HCT116 (cell line): ENCODE measurements at regions not wholly inside any gene's neighbourhood (a gene's known extent, or its start where the extent isn't known, plus 50 kb on each side); places are given as distances from the start of the nearest gene placed in this dataset.

ENCODE experiments used
- ATAC-seq: fragments of 200-7000 bp; cut with Tn5 transposase; 2 replicates; pipeline ENCODE4 v1.9.1; 2020; ENCODE audit warnings: mild to moderate bottlenecking, moderate library complexity
- BruUV-seq: library from RNA; stranded (reverse); fragments of 400-500 nt; replicated peaks from 2 replicates; lab custom pipeline; 2021; lab: Mats Ljungman, UMichigan
- CTCF ChIA-PET: fragments of 300-600 bp; sonication (Branson Sonifier 250); formaldehyde crosslinking; loops from one replicate; lab custom pipeline; 2021; ENCODE audit warnings: antibody characterized with exemption; lab: Charles Lee
- POLR2A ChIA-PET: fragments of 300-600, 350-600 bp; sonication (Branson Sonifier 250); formaldehyde crosslinking; loops from one replicate; lab custom pipeline; 2021; ENCODE audit warnings: antibody characterized with exemption; lab: Charles Lee
- RAD21 ChIA-PET, 2 experiments: fragments of 300-600 bp; sonication (Branson Sonifier 250); formaldehyde crosslinking; loops; one replicate each; lab custom pipeline; 2023; ENCODE audit warnings: low total read pairs in 2 of 2; ENCODE audit not compliant: uncharacterized antibody in 2 of 2, unreplicated experiment in 2 of 2, low non-redundant PET in 1 of 2; lab: Charles Lee
- DNase-seq: peaks from one replicate; pipeline ENCODE4 v3.0.0-alpha.2; 2010; ENCODE audit warnings: low read depth, low spot score
- H2AFZ ChIP-seq: fragments of 200-600 bp; shearing (Covaris generic), sonication (generic); 2 replicates; pipeline ENCODE4 v1.6.1; 2017; ENCODE audit warnings: low read depth, mixed run types, mixed read lengths, antibody characterized with exemption, low read length; ENCODE audit not compliant: poor library complexity, severe bottlenecking
- H3K27ac ChIP-seq: 2 replicates; pipeline ENCODE4 v1.5.1; 2012; ENCODE audit warnings: low read depth, low read length
- H3K27me3 ChIP-seq: fragments of 200-600 bp; sonication (generic); 2 replicates; pipeline ENCODE4 v1.6.1; 2016; ENCODE audit warnings: mixed run types, low read length, mixed read lengths; ENCODE audit not compliant: insufficient read depth
- H3K36me3 ChIP-seq, 2 experiments: fragments of 200-500 bp in 1 of 2; fragments of 200-600 bp in 1 of 2; sonication (Bioruptor generic) in 1 of 2; sonication (generic) in 1 of 2; 2 replicates each; pipeline versions ENCODE4 v1.5.1 to v1.6.1; 2014 to 2016; ENCODE audit warnings: low read length in 2 of 2, inconsistent platforms in 1 of 2, mixed read lengths in 1 of 2, mixed run types in 1 of 2; ENCODE audit not compliant: insufficient read depth in 2 of 2, control insufficient read depth in 1 of 2
- H3K4me1 ChIP-seq, 2 experiments: fragments of 200-600 bp in 1 of 2; sonication (generic) in 1 of 2; 2 replicates each; pipeline versions ENCODE4 v1.5.1 to v1.6.1; 2012 to 2017; ENCODE audit warnings: low read length in 2 of 2, inconsistent platforms in 1 of 2, mild to moderate bottlenecking in 1 of 2, mixed read lengths in 1 of 2, mixed run types in 1 of 2, moderate library complexity in 1 of 2; ENCODE audit not compliant: insufficient read depth in 2 of 2, control insufficient read depth in 1 of 2
- H3K4me2 ChIP-seq: fragments of 200-600 bp; sonication (generic); 2 replicates; pipeline ENCODE4 v1.6.1; 2017; ENCODE audit warnings: mixed run types, low read length, mixed read lengths
- H3K4me3 ChIP-seq, 2 experiments: fragments of 200-600 bp in 1 of 2; sonication (generic) in 1 of 2; replicated peaks in 1 of 2; 2 replicates each; pipeline ENCODE4 v1.5.1; 2011 to 2016; ENCODE audit warnings: low read length in 2 of 2, control low read depth in 1 of 2, low read depth in 1 of 2, mild to moderate bottlenecking in 1 of 2, mixed read lengths in 1 of 2, mixed run types in 1 of 2
- H3K79me2 ChIP-seq: fragments of 200-600 bp; sonication (generic); 2 replicates; pipeline ENCODE4 v1.6.1; 2017; ENCODE audit warnings: mild to moderate bottlenecking, mixed run types, low read length, moderate library complexity, mixed read lengths; ENCODE audit not compliant: insufficient read depth
- H3K9ac ChIP-seq: fragments of 200-600 bp; sonication (generic); 2 replicates; pipeline ENCODE4 v1.6.1; 2016; ENCODE audit warnings: low read length, mixed read lengths
- H3K9me2 ChIP-seq: fragments of 200-600 bp; sonication (generic), shearing (Covaris generic); 2 replicates; pipeline ENCODE4 v1.6.1; 2017; ENCODE audit warnings: mixed run types, mild to moderate bottlenecking, moderate library complexity; ENCODE audit not compliant: insufficient read depth
- H3K9me3 ChIP-seq, 2 experiments: fragments of 200-500 bp in 1 of 2; fragments of 200-600 bp in 1 of 2; sonication (Bioruptor generic) in 1 of 2; sonication (generic) in 1 of 2; 2 replicates each; pipeline ENCODE4 v1.6.1; 2014 to 2017; ENCODE audit warnings: low read length in 2 of 2, mixed read lengths in 2 of 2, inconsistent platforms in 1 of 2, low read depth in 1 of 2, mild to moderate bottlenecking in 1 of 2, mixed run types in 1 of 2, moderate library complexity in 1 of 2; ENCODE audit not compliant: control insufficient read depth in 1 of 2, insufficient read depth in 1 of 2
- H4K20me1 ChIP-seq: fragments of 200-600 bp; sonication (generic), shearing (Covaris generic); 2 replicates; pipeline ENCODE4 v1.6.1; 2017; ENCODE audit warnings: mixed run types, mild to moderate bottlenecking, moderate library complexity; ENCODE audit not compliant: insufficient read depth
- ATF3 ChIP-seq: IDR thresholded peaks from 2 replicates; pipeline ENCODE4 v1.6.1; 2012
- CBX3 ChIP-seq: IDR thresholded peaks from 2 replicates; pipeline ENCODE4 v1.6.1; 2012; ENCODE audit warnings: low read depth
- CEBPB ChIP-seq: IDR thresholded peaks from 2 replicates; pipeline ENCODE4 v1.6.1; 2012; ENCODE audit warnings: low read depth
- CTCF ChIP-seq, 3 experiments: fragments of 200-600 bp in 1 of 3; sonication (generic) in 1 of 3; IDR thresholded peaks in 2 of 3; conservative IDR thresholded peaks in 1 of 3; 2 replicates each; pipeline ENCODE4 v1.5.1; 2012 to 2017; ENCODE audit warnings: low read depth in 2 of 3, low read length in 2 of 3, antibody characterized with exemption in 1 of 3, borderline replicate concordance in 1 of 3, control low read depth in 1 of 3, mild to moderate bottlenecking in 1 of 3, mixed read lengths in 1 of 3, mixed run types in 1 of 3, moderate library complexity in 1 of 3; ENCODE audit not compliant: insufficient read depth in 1 of 3
- EGR1 ChIP-seq: IDR thresholded peaks from 2 replicates; pipeline ENCODE4 v1.6.1; 2012; ENCODE audit warnings: low read depth
- ELF1 ChIP-seq: IDR thresholded peaks from 2 replicates; pipeline ENCODE4 v1.6.1; 2012; ENCODE audit warnings: low read depth, borderline replicate concordance
- EZH2 ChIP-seq: fragments of 200-600 bp; sonication (generic); IDR thresholded peaks from 2 replicates; pipeline ENCODE4 v1.6.1; 2017; ENCODE audit warnings: antibody characterized with exemption, mixed run types
- EZH2phosphoT487 ChIP-seq: fragments of 200-600 bp; IDR thresholded peaks from 2 replicates; pipeline ENCODE4 v1.6.1; 2018; ENCODE audit warnings: antibody characterized with exemption, borderline replicate concordance
- JUND ChIP-seq: IDR thresholded peaks from 2 replicates; pipeline ENCODE4 v1.6.1; 2012
- MAX ChIP-seq: IDR thresholded peaks from 2 replicates; pipeline ENCODE4 v1.6.1; 2012
- POLR2A ChIP-seq: IDR thresholded peaks from 2 replicates; pipeline ENCODE4 v1.7.0; 2011; ENCODE audit warnings: borderline replicate concordance; ENCODE audit not compliant: insufficient read depth, insufficient read length; ENCODE audit errors: extremely low read depth
- POLR2AphosphoS5 ChIP-seq: IDR thresholded peaks from 2 replicates; pipeline ENCODE4 v1.6.1; 2011; ENCODE audit warnings: mild to moderate bottlenecking, low read depth, low read length, moderate library complexity
- RAD21 ChIP-seq: IDR thresholded peaks from 2 replicates; pipeline ENCODE4 v1.6.1; 2012; ENCODE audit warnings: low read depth, mild to moderate bottlenecking
- REST ChIP-seq: IDR thresholded peaks from 2 replicates; pipeline ENCODE4 v1.6.1; 2012; ENCODE audit warnings: low read depth
- SIN3A ChIP-seq: IDR thresholded peaks from 2 replicates; pipeline ENCODE4 v1.6.1; 2012; ENCODE audit warnings: low read depth
- SP1 ChIP-seq: IDR thresholded peaks from 2 replicates; pipeline ENCODE4 v1.6.1; 2012; ENCODE audit warnings: low read depth
- YY1 ChIP-seq: IDR thresholded peaks from 2 replicates; pipeline ENCODE4 v1.6.1; 2011; ENCODE audit warnings: low read length, low read depth, moderate library complexity, mild to moderate bottlenecking; ENCODE audit not compliant: insufficient replicate concordance; ENCODE audit errors: extremely low read depth
- ZBTB33 ChIP-seq: IDR thresholded peaks from 2 replicates; pipeline ENCODE4 v1.6.1; 2011; ENCODE audit warnings: mild to moderate bottlenecking, low read length, moderate library complexity; ENCODE audit not compliant: insufficient replicate concordance; ENCODE audit errors: extremely low read depth
- ZFX ChIP-seq: fragments of 450-650 bp; IDR thresholded peaks from 2 replicates; pipeline ENCODE4 v1.6.1; 2017
- ZNF274 ChIP-seq: fragments of 200-500 bp; sonication (Bioruptor generic); IDR thresholded peaks from 2 replicates; pipeline ENCODE4 v1.6.1; 2014; ENCODE audit warnings: mild to moderate bottlenecking, low read depth, low read length, inconsistent platforms
- intact Hi-C: fragments of 100-400 bp; cut with micrococcal nuclease; formaldehyde crosslinking; loops from 2 replicates; pipeline ENCODE4 v1.10.0; 2022

GRCh38 chr16:82530883-82531282 lies 95.9 kb upstream of the CDH13 start:
- H2AFZ ChIP-seq: no peak overlapping the region
- H3K4me1 ChIP-seq: no peaks in the 10 kb centered on the region
- TF ChIP-seq ATF3: no peak
- TF ChIP-seq MAX: no peak
- no peak for TF ChIP-seq YY1
- TF ChIP-seq ZNF274: no peak
- TF ChIP-seq SIN3A: no peak
- no peak for TF ChIP-seq CTCF (IDR thresholded peaks at IDR 0.05 in 2 of 3, conservative IDR thresholded peaks at IDR 0.05 in 1 of 3; ENCODE audit: borderline replicate concordance in 1 of 3, insufficient read depth in 1 of 3, low read depth in 2 of 3, low read length in 2 of 3)
- TF ChIP-seq ZBTB33: no peak
- no peak for TF ChIP-seq EGR1
- no peak for TF ChIP-seq EZH2
- TF ChIP-seq CEBPB: no peak
- no peak for TF ChIP-seq ELF1
- TF ChIP-seq SP1: no peak
- TF ChIP-seq POLR2AphosphoS5: no peak
- TF ChIP-seq RAD21: no peak
- TF ChIP-seq CBX3: no peak
- no peak for TF ChIP-seq EZH2phosphoT487
- TF ChIP-seq ZFX: no peak
- no peak for TF ChIP-seq REST
- TF ChIP-seq POLR2A: no peak
- no peak for TF ChIP-seq JUND
- DNase-seq (no peak), ATAC-seq (no peak)
- H4K20me1 ChIP-seq: no peaks in the 10 kb centered on the region
- intact Hi-C loops: no loop called here
- BruUV-seq: no TSS peak
- RAD21 ChIA-PET: interaction anchor here in 1 of 2 experiments (0.7 kb wide), 1 partner anchor 69 kb away, joined by 3 read pairs; no protein-coding TSS in a partner anchor
- no peak overlapping the region for H3K9ac ChIP-seq
- POLR2A ChIA-PET: no interaction called here
- no peak overlapping the region for H3K27ac ChIP-seq
- CTCF ChIA-PET: no interaction called here
- no peaks in the 10 kb centered on the region for H3K9me3 ChIP-seq
- no peak overlapping the region for H3K4me3 ChIP-seq
- no peaks in the 10 kb centered on the region for H3K27me3 ChIP-seq
- H3K9me2 ChIP-seq: no peaks in the 10 kb centered on the region
- no peaks in the 10 kb centered on the region for H3K79me2 ChIP-seq
- H3K4me2 ChIP-seq: no peak overlapping the region
- H3K36me3 ChIP-seq: no peaks in the 10 kb centered on the region
